ENCODE measurements at regions not wholly inside any gene's neighbourhood (a gene's known extent, or its start where the extent isn't known, plus 50 kb on each side); places are given as distances from the start of the nearest gene placed in this dataset.
"Not testable (repeated sequence)": the region's sequence is repeated elsewhere in the genome, so short reads cannot be mapped to it uniquely, and the experiment has no call there.

- no peak overlapping the region for H3K27ac ChIP-seq
Measured at GRCh38 chr20:52425701-52426100, 234.1 kb upstream of the ZFP64 start.

GRCh38 chr20:52425253-52425652, 233.7 kb upstream of the ZFP64 start:
- no peak overlapping the region for H3K4me3 ChIP-seq
- no peak for DNase-seq (ENCODE audit: low spot score)
- TF ChIP-seq CTCF (IDR thresholded peaks at IDR 0.05), result no peak
- no peak overlapping the region for H3K27ac ChIP-seq

More at GRCh38 chr20:52425701-52426100, 234.1 kb upstream of the ZFP64 start:
- no peak for TF ChIP-seq CTCF (IDR thresholded peaks at IDR 0.05)
- DNase-seq (ENCODE audit: low spot score), result no peak
- no peak overlapping the region for H3K4me3 ChIP-seq

GRCh38 chr20:52424357-52424942, 232.9 kb upstream of the ZFP64 start:
- H3K27ac ChIP-seq; H3K4me3 ChIP-seq; DNase-seq (ENCODE audit: low spot score): not testable (repeated sequence)

- not testable (repeated sequence) for H3K27ac ChIP-seq; H3K4me3 ChIP-seq; DNase-seq (ENCODE audit: low spot score)
Measured at GRCh38 chr20:52423536-52424140, 232.1 kb upstream of the ZFP64 start.

GRCh38 chr20:52422574-52423336, 231.2 kb upstream of the ZFP64 start:
- no peak for DNase-seq (ENCODE audit: low spot score)
- no peak overlapping the region for H3K4me3 ChIP-seq
- TF ChIP-seq CTCF (IDR thresholded peaks at IDR 0.05), result no peak
- no peak overlapping the region for H3K27ac ChIP-seq

GRCh38 chr20:52420805-52421204, 229.2 kb upstream of the ZFP64 start:
- no peak for DNase-seq (ENCODE audit: low spot score)
- Histone ChIP-seq H3K4me3 (no peak overlapping the region), H3K27ac (no peak overlapping the region)
- no peak for TF ChIP-seq CTCF (IDR thresholded peaks at IDR 0.05)

- Histone ChIP-seq H3K27ac (no peak overlapping the region), H3K4me3 (no peak overlapping the region)
- no peak for DNase-seq (ENCODE audit: low spot score)
- no peak for TF ChIP-seq CTCF (IDR thresholded peaks at IDR 0.05)
Measured at GRCh38 chr20:52419205-52419604, 227.6 kb upstream of the ZFP64 start.

- TF ChIP-seq CTCF (IDR thresholded peaks at IDR 0.05), result no peak
- H3K4me3 ChIP-seq, result no peak overlapping the region
- H3K27ac ChIP-seq, result no peak overlapping the region
- DNase-seq (ENCODE audit: low spot score), result no peak
Measured at GRCh38 chr20:52416953-52417352, 225.4 kb upstream of the ZFP64 start.

Measured in coronary artery (tissue), 2 donors.